ENCODE measurements at regions not wholly inside any gene's neighbourhood (a gene's known extent, or its start where the extent isn't known, plus 50 kb on each side); places are given as distances from the start of the nearest gene placed in this dataset.

DNA sequence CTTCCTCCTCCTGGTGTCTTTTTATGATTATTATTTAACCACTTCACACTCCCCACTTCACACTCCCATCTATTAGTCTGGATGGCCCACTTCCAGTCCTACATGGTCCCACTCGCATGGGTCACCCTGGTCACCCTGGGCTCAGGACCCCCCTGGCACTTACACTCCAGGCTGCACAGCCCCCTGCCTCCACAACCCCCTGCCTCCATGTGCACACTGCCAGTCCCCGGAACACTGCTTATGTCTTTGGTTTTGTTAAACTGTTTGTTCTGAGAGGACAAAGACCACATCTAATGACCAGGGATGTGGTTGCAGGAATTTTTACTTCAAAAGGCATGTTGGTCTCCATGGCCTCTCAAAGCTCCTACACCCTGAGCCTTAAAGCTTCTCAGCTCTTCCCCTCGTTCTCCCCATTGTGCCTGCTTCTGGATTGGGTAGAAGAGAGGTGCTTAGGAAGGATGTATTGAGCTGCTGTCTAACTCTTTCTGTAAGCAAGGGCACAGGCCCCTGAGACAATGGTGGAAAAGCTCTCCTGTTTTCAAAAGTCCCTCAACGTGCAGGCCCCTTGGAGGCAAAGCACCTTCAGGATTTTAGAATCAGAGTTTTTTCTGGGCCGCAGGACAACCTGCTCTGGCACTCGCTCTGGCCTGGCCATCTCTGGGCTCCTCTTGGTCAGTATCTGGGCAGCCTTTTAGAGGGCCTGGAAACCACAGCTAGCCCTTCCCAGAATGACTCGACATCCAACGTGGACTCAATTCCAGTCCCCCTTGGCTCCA is 150.0 kb upstream of the HAAO start:
- H3K9me3 Mint-ChIP-seq: no peaks in the 10 kb centered on the region
- no peak for ATAC-seq
- H3K4me2 ChIP-seq: no peak overlapping the region

More for the DNA sequence above, 150.0 kb upstream of the HAAO start:
- no peak for DNase-seq (ENCODE audit: low spot score)
- H3K36me3 Mint-ChIP-seq (ENCODE audit: low read depth): no peaks in the 10 kb centered on the region
- H3K4me1 Mint-ChIP-seq: peaks cover 3% of the 10 kb centered on the region; the same call in 1 of the 3 replicates
- H3K27me3 Mint-ChIP-seq (ENCODE audit: insufficient read depth, low read depth, poor library complexity): peaks cover 4% of the 10 kb centered on the region
- H3K9me2 ChIP-seq (ENCODE audit: insufficient read depth): no peaks in the 10 kb centered on the region
- no peak for TF ChIP-seq REST (IDR thresholded peaks at IDR 0.05; ENCODE audit: unreplicated experiment)
- TF ChIP-seq CREB1 (CRISPR knock-in tag; IDR thresholded peaks at IDR 0.05; ENCODE audit: low read depth): no peak
- no peak for TF ChIP-seq ZNF331 (CRISPR knock-in tag; IDR thresholded peaks at IDR 0.05; ENCODE audit: low read depth)
- no peak for TF ChIP-seq POLR2AphosphoS5 (IDR thresholded peaks at IDR 0.05; ENCODE audit: low read depth)
- TF ChIP-seq ZNF114 (CRISPR knock-in tag; IDR thresholded peaks at IDR 0.05): no peak
- TF ChIP-seq EZH2 (IDR thresholded peaks at IDR 0.05; ENCODE audit: low read depth, unreplicated experiment): no peak
- no peak for TF ChIP-seq EZH2phosphoT487 (IDR thresholded peaks at IDR 0.05; ENCODE audit: unreplicated experiment)
- no peak for TF ChIP-seq STAT1 (IDR thresholded peaks at IDR 0.05; ENCODE audit: unreplicated experiment)
- TF ChIP-seq, protein P1, sequence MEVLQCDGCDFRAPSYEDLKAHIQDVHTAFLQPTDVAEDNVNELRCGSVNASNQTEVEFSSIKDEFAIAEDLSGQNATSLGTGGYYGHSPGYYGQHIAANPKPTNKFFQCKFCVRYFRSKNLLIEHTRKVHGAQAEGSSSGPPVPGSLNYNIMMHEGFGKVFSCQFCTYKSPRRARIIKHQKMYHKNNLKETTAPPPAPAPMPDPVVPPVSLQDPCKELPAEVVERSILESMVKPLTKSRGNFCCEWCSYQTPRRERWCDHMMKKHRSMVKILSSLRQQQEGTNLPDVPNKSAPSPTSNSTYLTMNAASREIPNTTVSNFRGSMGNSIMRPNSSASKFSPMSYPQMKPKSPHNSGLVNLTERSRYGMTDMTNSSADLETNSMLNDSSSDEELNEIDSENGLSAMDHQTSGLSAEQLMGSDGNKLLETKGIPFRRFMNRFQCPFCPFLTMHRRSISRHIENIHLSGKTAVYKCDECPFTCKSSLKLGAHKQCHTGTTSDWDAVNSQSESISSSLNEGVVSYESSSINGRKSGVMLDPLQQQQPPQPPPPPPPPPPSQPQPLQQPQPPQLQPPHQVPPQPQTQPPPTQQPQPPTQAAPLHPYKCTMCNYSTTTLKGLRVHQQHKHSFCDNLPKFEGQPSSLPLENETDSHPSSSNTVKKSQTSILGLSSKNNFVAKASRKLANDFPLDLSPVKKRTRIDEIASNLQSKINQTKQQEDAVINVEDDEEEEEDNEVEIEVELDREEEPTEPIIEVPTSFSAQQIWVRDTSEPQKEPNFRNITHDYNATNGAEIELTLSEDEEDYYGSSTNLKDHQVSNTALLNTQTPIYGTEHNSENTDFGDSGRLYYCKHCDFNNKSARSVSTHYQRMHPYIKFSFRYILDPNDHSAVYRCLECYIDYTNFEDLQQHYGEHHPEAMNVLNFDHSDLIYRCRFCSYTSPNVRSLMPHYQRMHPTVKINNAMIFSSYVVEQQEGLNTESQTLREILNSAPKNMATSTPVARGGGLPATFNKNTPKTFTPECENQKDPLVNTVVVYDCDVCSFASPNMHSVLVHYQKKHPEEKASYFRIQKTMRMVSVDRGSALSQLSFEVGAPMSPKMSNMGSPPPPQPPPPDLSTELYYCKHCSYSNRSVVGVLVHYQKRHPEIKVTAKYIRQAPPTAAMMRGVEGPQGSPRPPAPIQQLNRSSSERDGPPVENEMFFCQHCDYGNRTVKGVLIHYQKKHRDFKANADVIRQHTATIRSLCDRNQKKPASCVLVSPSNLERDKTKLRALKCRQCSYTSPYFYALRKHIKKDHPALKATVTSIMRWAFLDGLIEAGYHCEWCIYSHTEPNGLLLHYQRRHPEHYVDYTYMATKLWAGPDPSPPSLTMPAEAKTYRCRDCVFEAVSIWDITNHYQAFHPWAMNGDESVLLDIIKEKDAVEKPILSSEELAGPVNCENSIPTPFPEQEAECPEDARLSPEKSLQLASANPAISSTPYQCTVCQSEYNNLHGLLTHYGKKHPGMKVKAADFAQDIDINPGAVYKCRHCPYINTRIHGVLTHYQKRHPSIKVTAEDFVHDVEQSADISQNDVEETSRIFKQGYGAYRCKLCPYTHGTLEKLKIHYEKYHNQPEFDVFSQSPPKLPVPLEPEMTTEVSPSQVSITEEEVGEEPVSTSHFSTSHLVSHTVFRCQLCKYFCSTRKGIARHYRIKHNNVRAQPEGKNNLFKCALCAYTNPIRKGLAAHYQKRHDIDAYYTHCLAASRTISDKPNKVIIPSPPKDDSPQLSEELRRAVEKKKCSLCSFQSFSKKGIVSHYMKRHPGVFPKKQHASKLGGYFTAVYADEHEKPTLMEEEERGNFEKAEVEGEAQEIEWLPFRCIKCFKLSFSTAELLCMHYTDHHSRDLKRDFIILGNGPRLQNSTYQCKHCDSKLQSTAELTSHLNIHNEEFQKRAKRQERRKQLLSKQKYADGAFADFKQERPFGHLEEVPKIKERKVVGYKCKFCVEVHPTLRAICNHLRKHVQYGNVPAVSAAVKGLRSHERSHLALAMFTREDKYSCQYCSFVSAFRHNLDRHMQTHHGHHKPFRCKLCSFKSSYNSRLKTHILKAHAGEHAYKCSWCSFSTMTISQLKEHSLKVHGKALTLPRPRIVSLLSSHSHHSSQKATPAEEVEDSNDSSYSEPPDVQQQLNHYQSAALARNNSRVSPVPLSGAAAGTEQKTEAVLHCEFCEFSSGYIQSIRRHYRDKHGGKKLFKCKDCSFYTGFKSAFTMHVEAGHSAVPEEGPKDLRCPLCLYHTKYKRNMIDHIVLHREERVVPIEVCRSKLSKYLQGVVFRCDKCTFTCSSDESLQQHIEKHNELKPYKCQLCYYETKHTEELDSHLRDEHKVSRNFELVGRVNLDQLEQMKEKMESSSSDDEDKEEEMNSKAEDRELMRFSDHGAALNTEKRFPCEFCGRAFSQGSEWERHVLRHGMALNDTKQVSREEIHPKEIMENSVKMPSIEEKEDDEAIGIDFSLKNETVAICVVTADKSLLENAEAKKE (CRISPR knock-in tag; IDR thresholded peaks at IDR 0.05): no peak
- TF ChIP-seq NANOG (IDR thresholded peaks at IDR 0.05; ENCODE audit: borderline replicate concordance): no peak
- TF ChIP-seq, protein P2, sequence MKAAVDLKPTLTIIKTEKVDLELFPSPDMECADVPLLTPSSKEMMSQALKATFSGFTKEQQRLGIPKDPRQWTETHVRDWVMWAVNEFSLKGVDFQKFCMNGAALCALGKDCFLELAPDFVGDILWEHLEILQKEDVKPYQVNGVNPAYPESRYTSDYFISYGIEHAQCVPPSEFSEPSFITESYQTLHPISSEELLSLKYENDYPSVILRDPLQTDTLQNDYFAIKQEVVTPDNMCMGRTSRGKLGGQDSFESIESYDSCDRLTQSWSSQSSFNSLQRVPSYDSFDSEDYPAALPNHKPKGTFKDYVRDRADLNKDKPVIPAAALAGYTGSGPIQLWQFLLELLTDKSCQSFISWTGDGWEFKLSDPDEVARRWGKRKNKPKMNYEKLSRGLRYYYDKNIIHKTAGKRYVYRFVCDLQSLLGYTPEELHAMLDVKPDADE (IDR thresholded peaks at IDR 0.05): no peak
- no peak for TF ChIP-seq JUNB (IDR thresholded peaks at IDR 0.05; ENCODE audit: unreplicated experiment)
- TF ChIP-seq CTCF (conservative IDR thresholded peaks at IDR 0.05; ENCODE audit: low read depth in 2 of 2): no peak
- no peak overlapping the region for H3K4me3 ChIP-seq
- no peaks in the 10 kb centered on the region for H3K27me3 ChIP-seq (ENCODE audit: insufficient read depth)
- no peak overlapping the region for H3K27ac Mint-ChIP-seq
- no peaks in the 10 kb centered on the region for H3K36me3 ChIP-seq (ENCODE audit: insufficient read depth)
- H3K4me3 Mint-ChIP-seq: no peak overlapping the region
- peak overlapping the region; percentile 32; the same call in 1 of the 2 replicates for H2AFZ ChIP-seq
- H3K4me1 ChIP-seq (ENCODE audit: insufficient read depth): no peaks in the 10 kb centered on the region
- H4K20me1 ChIP-seq (replicated peaks; ENCODE audit: insufficient read depth): no peaks in the 10 kb centered on the region
- H3F3A ChIP-seq (replicated peaks; ENCODE audit: low read depth): no peaks in the 10 kb centered on the region
- no peaks in the 10 kb centered on the region for H3K79me2 ChIP-seq (replicated peaks; ENCODE audit: insufficient read depth)
- no peak overlapping the region for H3K27ac ChIP-seq (ENCODE audit: low read depth)

Data from GM23338 (cell line).